ENCODE measurements at regions not wholly inside any gene's neighbourhood (a gene's known extent, or its start where the extent isn't known, plus 50 kb on each side); places are given as distances from the start of the nearest gene placed in this dataset.

GRCh38 chr16:73199214-73199613 lies 151.3 kb upstream of the ZFHX3 start:
- H3K27me3 ChIP-seq (ENCODE audit: control insufficient read depth, extremely low read depth, insufficient read depth, low read length): peaks cover 5% of the 10 kb centered on the region
- no peaks in the 10 kb centered on the region for H3K79me2 ChIP-seq (ENCODE audit: control insufficient read depth, insufficient read depth, low read length)
- FAIRE-seq (no peak), DNase-seq (ENCODE audit: low read depth, low spot score) (no peak)
- H3K9me3 ChIP-seq (ENCODE audit: control insufficient read depth, low read depth, low read length): no peaks in the 10 kb centered on the region
- no peaks in the 10 kb centered on the region for H3K36me3 ChIP-seq (ENCODE audit: control insufficient read depth in 2 of 2, extremely low read depth in 1 of 2, insufficient read depth in 2 of 2, low read length in 2 of 2)
- H2AFZ ChIP-seq (ENCODE audit: control insufficient read depth, low read length): no peak overlapping the region
- no peak overlapping the region for H3K4me3 ChIP-seq (ENCODE audit: control insufficient read depth in 2 of 3, extremely low read depth in 1 of 3, insufficient read depth in 2 of 3, low read depth in 1 of 3, low read length in 3 of 3)
- dilution Hi-C loops (cut with MboI; ENCODE audit: extremely low pct_ligation_motif_present, low sequenced_read_pairs): no loop called here
- peak in 1 of 3 experiments; percentile 8 for TF ChIP-seq CTCF (optimal IDR thresholded peaks at IDR 0.05 in 1 of 3, IDR thresholded peaks at IDR 0.05 in 1 of 3, conservative IDR thresholded peaks at IDR 0.05 in 1 of 3; ENCODE audit: extremely low read depth in 1 of 3, insufficient read depth in 2 of 3, low read length in 3 of 3)
- no peak for TF ChIP-seq EZH2 (IDR thresholded peaks at IDR 0.05; ENCODE audit: low read length)
- no peaks in the 10 kb centered on the region for H3K4me1 ChIP-seq (ENCODE audit: control insufficient read depth, extremely low read depth, insufficient read depth, low read length)
- H3K4me2 ChIP-seq (ENCODE audit: control insufficient read depth, extremely low read depth, insufficient read depth, low read depth, low read length): no peak overlapping the region
- no peaks in the 10 kb centered on the region for H3K9me1 ChIP-seq (ENCODE audit: control insufficient read depth, extremely low read depth, insufficient read depth, low read length)
- H3K27ac ChIP-seq (ENCODE audit: control insufficient read depth, insufficient read depth, low read length): no peak overlapping the region
- no peak overlapping the region for H3K9ac ChIP-seq (ENCODE audit: control insufficient read depth, extremely low read depth, insufficient read depth, low read length)
- H4K20me1 ChIP-seq (ENCODE audit: control insufficient read depth, extremely low read depth, insufficient read depth, low read length): no peaks in the 10 kb centered on the region

GRCh38 chr16:73198481-73198880 lies 150.6 kb upstream of the ZFHX3 start:
- Histone ChIP-seq H3K9me3 (ENCODE audit: control insufficient read depth, low read depth, low read length) (no peaks in the 10 kb centered on the region), H3K4me2 (ENCODE audit: control insufficient read depth, extremely low read depth, insufficient read depth, low read depth, low read length) (no peak overlapping the region), H3K4me1 (ENCODE audit: control insufficient read depth, extremely low read depth, insufficient read depth, low read length) (no peaks in the 10 kb centered on the region), H3K9ac (ENCODE audit: control insufficient read depth, extremely low read depth, insufficient read depth, low read length) (no peak overlapping the region), H3K79me2 (ENCODE audit: control insufficient read depth, insufficient read depth, low read length) (no peaks in the 10 kb centered on the region), H3K27me3 (ENCODE audit: control insufficient read depth, extremely low read depth, insufficient read depth, low read length) (peaks cover 5% of the 10 kb centered on the region), H3K36me3 (ENCODE audit: control insufficient read depth in 2 of 2, extremely low read depth in 1 of 2, insufficient read depth in 2 of 2, low read length in 2 of 2) (no peaks in the 10 kb centered on the region), H4K20me1 (ENCODE audit: control insufficient read depth, extremely low read depth, insufficient read depth, low read length) (no peaks in the 10 kb centered on the region), H3K9me1 (ENCODE audit: control insufficient read depth, extremely low read depth, insufficient read depth, low read length) (no peaks in the 10 kb centered on the region), H2AFZ (ENCODE audit: control insufficient read depth, low read length) (no peak overlapping the region), H3K4me3 (ENCODE audit: control insufficient read depth in 2 of 3, extremely low read depth in 1 of 3, insufficient read depth in 2 of 3, low read depth in 1 of 3, low read length in 3 of 3) (no peak overlapping the region), H3K27ac (ENCODE audit: control insufficient read depth, insufficient read depth, low read length) (no peak overlapping the region)
- no peak for TF ChIP-seq CTCF (optimal IDR thresholded peaks at IDR 0.05 in 1 of 3, IDR thresholded peaks at IDR 0.05 in 1 of 3, conservative IDR thresholded peaks at IDR 0.05 in 1 of 3; ENCODE audit: extremely low read depth in 1 of 3, insufficient read depth in 2 of 3, low read length in 3 of 3)
- no peak for TF ChIP-seq EZH2 (IDR thresholded peaks at IDR 0.05; ENCODE audit: low read length)
- FAIRE-seq (no peak), DNase-seq (ENCODE audit: low read depth, low spot score) (no peak)
- dilution Hi-C loops (cut with MboI; ENCODE audit: extremely low pct_ligation_motif_present, low sequenced_read_pairs): no loop called here

Measured in keratinocyte (primary cell).